Brain pericyte (primary cell): ENCODE measurements at regions not wholly inside any gene's neighbourhood (a gene's known extent, or its start where the extent isn't known, plus 50 kb on each side); places are given as distances from the start of the nearest gene placed in this dataset.

Experiments
- DNase-seq: peaks from one replicate; pipeline ENCODE4 v3.0.0-alpha.2; 2012; ENCODE audit warnings: low read depth, low spot score

GRCh38 chr11:119983816-119984215, 154.1 kb downstream of the TRIM29 start:
- DNase-seq: no peak

- DNase-seq: peak; percentile 8
Observed at GRCh38 chr11:119983240-119983732, 154.6 kb downstream of the TRIM29 start.

GRCh38 chr11:119982517-119983239, 155.2 kb downstream of the TRIM29 start:
- no peak for DNase-seq

GRCh38 chr11:119980431-119980830, 157.5 kb downstream of the TRIM29 start:
- DNase-seq: no peak

- no peak for DNase-seq
Observed at GRCh38 chr11:119979701-119980100, 158.2 kb downstream of the TRIM29 start.

GRCh38 chr11:119978696-119979095, 159.2 kb downstream of the TRIM29 start:
- DNase-seq: no peak

GRCh38 chr11:119977881-119978280, 160.0 kb downstream of the TRIM29 start:
- no peak for DNase-seq

- DNase-seq: no peak
Observed at GRCh38 chr11:119977561-119977860, 160.4 kb downstream of the TRIM29 start.

- no peak for DNase-seq
Observed at GRCh38 chr11:119976805-119977560, 160.9 kb downstream of the TRIM29 start.

- no peak for DNase-seq
Observed at GRCh38 chr11:119975561-119976152, 162.3 kb downstream of the TRIM29 start.

GRCh38 chr11:119974467-119974866, 163.4 kb downstream of the TRIM29 start:
- no peak for DNase-seq

- no peak for DNase-seq
Observed at GRCh38 chr11:119974051-119974450, 163.9 kb downstream of the TRIM29 start.

- no peak for DNase-seq
Observed at GRCh38 chr11:119972281-119972680, 165.6 kb downstream of the TRIM29 start.

GRCh38 chr11:119970555-119971304, 167.2 kb downstream of the TRIM29 start:
- no peak for DNase-seq

- DNase-seq: no peak
Observed at GRCh38 chr11:119964136-119965025, 173.5 kb downstream of the TRIM29 start.

- no peak for DNase-seq
Observed at GRCh38 chr11:119957951-119958350, 180.0 kb downstream of the TRIM29 start.

GRCh38 chr11:119952441-119952840, 185.5 kb downstream of the TRIM29 start:
- DNase-seq: no peak

- no peak for DNase-seq
Observed at GRCh38 chr11:119943298-119943655, 194.6 kb downstream of the TRIM29 start.

- DNase-seq: no peak
Observed at GRCh38 chr11:119942583-119943297, 195.2 kb downstream of the TRIM29 start.

GRCh38 chr11:119941636-119942411, 196.1 kb downstream of the TRIM29 start:
- DNase-seq: no peak
